ENCODE measurements at regions not wholly inside any gene's neighbourhood (a gene's known extent, or its start where the extent isn't known, plus 50 kb on each side); places are given as distances from the start of the nearest gene placed in this dataset.
A peak's percentile ranks its signal among the peaks of the same experiment; 100 is the strongest.
"Not testable (repeated sequence)": the region's sequence is repeated elsewhere in the genome, so short reads cannot be mapped to it uniquely, and the experiment has no call there.

GRCh38 chr12:9364224-9365176 is 156.3 kb upstream of the PZP start:
- peak in 1 of 2 donors; percentile 9 for DNase-seq

DNA sequence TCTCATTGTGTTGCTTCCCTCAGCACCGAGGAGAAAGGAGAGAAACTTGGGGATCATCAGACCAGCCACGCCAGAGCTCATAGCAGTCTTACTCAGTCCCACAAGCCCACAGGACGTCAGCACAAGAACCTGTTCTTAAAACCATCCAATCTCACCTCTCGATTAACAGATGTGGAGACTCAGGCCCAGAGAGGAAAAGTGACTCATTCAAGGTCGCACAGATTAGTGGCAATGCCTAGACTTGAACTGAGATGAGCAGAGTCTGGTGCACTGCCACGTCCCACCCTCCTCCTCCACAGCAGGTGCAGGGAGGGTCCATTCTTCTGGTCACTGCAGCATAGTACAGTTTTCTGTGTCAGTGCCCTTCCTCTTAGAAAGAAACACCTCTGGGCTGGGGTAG is 154.9 kb upstream of the PZP start:
- DNase-seq, result no peak

GRCh38 chr12:9361879-9362326 is 153.7 kb upstream of the PZP start:
- DNase-seq, result no peak

- not testable (repeated sequence) for DNase-seq
Measured at GRCh38 chr12:9354009-9354754, 146.0 kb upstream of the PZP start.

GRCh38 chr12:9351136-9351535 is 142.9 kb upstream of the PZP start:
- no peak for DNase-seq

DNA sequence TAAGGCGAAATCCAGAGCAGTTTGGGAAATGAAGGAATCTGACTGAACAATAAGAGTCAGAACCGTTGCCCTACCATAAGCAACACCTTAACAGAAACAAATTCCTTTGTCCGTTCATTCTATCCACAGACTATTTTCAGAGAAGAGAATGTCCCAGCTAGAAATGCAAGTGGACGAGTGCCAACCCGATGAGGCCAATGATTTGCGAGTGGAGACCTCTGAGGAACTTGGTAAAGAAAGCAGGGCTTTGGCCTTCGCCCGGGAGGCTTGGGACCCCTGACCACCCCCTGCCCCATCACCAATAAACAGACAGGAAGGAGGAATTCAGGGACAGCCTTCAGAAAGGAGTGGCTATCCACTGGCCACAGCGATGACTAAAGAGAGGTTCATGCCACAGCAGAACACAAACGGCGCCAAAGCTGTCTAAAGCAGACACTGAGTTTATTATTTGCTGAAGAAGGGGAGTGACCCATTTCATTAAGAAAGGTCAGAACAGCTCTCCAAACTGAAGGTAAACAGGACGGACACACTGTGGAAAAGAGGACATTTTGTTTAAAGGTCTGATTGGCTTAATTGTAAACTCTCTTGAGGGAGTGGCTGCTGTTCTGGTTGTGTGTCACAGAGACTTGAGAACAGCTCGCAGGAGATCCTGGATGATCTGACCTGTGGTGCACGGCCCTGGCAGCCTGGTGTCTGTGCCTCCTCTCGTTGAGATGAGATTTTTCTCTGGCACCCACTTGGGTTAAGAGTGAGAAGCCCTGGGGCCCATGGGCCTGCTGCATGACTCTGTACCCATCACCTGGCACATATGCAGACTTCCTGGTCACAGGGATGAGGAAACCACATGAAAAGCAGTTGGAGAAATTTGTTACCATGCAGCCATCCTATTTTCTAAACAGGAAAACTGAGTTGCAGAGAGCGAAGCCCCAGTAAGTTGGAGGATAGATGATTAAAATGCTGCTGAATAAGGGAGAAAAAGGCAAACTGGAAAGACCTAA is 142.0 kb upstream of the PZP start:
- DNase-seq, result no peak

DNA sequence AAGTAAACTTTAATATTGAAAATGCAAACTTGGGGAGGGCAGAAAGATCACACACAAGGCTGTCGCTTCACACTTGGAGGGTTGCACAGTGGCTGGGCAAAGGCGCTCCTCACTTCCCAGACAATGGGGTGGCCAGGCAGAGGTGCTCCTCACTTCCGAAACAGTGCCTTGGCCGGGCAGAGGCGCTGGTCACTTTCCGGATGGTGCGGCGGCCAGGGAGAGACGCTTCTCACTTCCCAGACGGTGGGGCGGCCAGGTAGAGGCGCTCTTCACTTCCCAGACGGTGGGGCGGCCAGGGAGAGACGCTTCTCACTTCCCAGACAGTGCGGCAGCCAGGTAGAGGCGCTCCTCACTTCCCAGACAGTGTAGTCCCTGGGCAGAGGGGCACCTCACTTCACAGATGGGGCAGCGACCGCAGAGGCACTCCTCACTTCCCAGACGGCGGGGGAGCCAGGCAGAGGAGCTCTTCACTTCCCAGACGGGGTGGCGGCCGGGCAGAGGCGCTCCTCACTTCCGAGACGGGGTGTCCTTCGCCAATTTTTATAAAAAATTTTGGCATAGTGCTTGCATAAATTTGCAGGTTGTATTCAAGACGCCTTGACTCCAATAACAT is 140.8 kb upstream of the PZP start:
- DNase-seq, result no peak

GRCh38 chr12:9347328-9348127 is 139.3 kb upstream of the PZP start:
- no peak for DNase-seq

- DNase-seq, result no peak
Measured at GRCh38 chr12:9346866-9347327, 138.7 kb upstream of the PZP start.

DNA sequence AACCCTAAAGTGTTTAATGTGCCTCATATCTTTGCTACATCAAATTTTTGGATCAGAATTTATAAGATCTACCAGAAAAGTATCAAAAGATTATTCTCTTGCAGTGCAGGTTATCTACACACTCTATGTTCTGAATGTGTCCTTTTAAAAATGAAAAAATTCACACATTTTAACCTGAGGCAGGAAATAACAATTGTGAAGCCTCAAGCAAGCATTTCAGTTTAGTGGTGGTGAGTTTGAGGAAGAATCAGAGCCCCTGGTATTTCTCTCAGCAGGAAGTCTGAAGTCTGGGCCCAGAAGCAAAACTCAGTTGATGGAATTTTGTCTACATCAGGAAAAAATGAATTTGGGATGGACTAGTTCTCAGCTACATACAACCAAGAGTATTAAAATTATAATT is 137.0 kb upstream of the PZP start:
- no peak for DNase-seq

DNA sequence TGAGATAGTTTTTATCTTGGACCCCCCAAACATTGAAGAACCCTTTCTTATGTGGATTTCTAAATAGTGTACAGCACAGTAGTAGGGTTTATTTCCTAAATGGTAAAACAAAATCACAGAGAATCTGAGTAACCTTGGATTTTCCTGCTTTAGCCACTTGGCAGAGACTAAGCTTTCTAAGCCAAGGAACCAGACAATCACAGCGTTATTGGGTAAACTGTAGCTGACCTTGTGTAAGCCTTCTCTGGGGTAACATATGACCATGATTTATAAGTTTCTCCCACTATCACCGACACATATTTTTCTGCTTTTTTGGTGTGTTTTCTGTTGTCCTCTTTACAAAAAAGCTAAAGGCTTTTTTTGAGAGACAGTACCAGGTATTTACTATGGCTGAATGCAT is 136.3 kb upstream of the PZP start:
- no peak for DNase-seq

DNA sequence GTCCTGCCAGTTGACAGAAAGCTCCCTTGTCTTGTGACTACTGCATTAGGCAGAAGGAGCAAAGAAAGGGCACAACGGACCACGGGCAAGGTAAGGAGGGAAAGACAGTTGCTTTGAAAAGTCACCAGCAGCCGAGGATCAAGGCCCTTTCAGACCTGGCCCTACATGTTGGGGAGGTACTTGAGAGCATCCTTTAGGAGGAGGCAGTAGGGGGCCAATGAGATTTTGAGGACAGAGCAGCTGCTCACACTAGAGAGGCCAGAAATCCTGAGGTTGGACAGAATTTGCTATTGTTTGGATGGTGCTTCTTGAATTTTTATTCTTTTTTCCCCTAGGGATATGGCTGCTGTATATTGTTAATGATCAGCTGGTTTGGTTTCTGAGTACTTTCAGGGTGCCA is 135.5 kb upstream of the PZP start:
- DNase-seq, result no peak

- no peak for DNase-seq
Measured at GRCh38 chr12:9342614-9343353, 134.6 kb upstream of the PZP start.

DNA sequence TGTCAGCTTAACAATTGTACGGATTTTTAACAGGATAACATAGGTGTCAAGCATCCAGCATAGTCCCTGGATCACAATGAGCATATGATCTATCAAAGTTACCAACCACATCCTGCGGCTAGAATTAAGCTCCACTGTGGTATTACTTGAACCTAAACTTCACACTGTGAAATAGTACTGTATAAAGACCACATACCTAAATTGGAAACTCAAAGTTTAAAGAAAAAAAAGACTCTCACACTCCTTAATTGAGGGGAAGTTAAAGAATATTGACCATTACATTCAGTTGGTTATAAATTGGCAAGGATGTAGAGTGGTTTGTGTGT is 133.0 kb upstream of the PZP start:
- no peak for DNase-seq

DNA sequence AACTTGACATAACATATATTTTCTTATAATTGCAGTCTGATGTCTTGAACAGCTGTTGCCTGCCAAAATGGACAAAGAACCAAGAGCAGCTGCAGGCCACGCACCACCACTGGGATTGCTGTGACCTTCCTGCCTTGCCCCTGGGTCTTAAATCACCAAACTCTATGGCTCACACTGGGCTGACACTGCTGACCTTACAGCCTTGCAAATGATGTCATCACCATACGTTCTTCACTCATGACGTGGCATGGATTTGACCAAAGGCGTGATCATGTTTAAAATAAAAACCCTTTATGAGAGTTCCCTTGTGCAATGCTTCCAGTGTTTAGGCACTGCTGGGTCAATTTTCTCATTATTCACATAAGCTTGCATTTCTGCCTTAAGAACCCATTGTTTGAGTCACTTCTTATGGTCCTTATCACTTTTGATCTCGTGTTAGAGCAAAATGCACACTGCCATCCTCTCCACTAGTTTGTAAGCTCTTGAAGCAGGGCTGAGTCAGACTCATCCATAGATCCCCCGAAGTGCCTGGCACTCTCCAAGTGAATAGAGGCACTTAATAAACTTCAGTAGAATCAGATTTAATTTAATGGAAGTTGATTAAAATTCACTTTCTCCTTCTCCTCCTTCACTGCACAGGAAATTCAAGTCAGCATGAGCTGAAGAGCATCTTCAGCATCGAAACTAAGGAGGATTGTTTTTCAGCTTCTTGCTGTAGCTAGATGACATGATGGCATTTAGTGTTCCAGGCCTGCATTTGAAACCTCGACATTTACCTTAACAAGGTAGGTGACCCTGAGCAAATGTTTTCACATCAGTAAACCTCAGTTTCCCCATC is 132.4 kb upstream of the PZP start:
- DNase-seq, result no peak

GRCh38 chr12:9337656-9338055 is 129.5 kb upstream of the PZP start:
- DNase-seq, result no peak

- not testable (repeated sequence) for DNase-seq
Measured at GRCh38 chr12:9336375-9337011, 128.3 kb upstream of the PZP start.

GRCh38 chr12:9335867-9336266 is 127.7 kb upstream of the PZP start:
- DNase-seq, result no peak

DNA sequence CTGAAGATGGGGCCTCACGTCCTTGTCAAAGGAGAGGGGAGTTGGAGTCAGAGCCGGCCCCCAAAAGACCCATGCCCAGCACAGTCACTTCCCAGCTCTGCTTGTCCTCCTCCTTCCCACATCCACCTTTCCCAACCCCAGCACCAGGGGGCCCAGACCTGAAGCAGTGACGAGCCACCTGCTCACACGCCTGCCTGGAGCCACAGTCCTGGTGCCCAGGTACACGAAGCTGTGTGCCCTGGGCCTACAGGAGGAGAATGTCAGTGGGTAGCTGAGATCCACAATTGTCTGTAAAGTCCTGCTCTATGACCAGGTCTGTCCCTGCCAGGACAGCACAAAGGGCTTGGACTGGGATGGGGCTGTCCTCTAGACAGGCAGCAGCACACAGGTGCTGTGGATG is 126.8 kb upstream of the PZP start:
- no peak for DNase-seq

Measured in hippocampal formation (tissue), 2 donors.